ENCODE measurements at regions not wholly inside any gene's neighbourhood (a gene's known extent, or its start where the extent isn't known, plus 50 kb on each side); places are given as distances from the start of the nearest gene placed in this dataset.
"Not testable (repeated sequence)": the region's sequence is repeated elsewhere in the genome, so short reads cannot be mapped to it uniquely, and the experiment has no call there.

- H3K4me3 ChIP-seq (ENCODE audit: low read length) = no peak overlapping the region
- H3K9me3 ChIP-seq (ENCODE audit: control insufficient read depth, low read length) = no peaks in the 10 kb centered on the region
- DNase-seq (no peak), ATAC-seq (no peak)
- intact Hi-C loops (cut with DNase I) = no loop called here
- WGBS = 69% methylated on average over 3 of the region's 3 CpGs
- H3K27me3 ChIP-seq (ENCODE audit: control insufficient read depth, insufficient read depth) = no peaks in the 10 kb centered on the region
- H3K4me1 ChIP-seq (ENCODE audit: control insufficient read depth, insufficient read depth, low read length) = no peaks in the 10 kb centered on the region
- H3K27ac ChIP-seq (ENCODE audit: low read length) = no peak overlapping the region
These were observed 1106.0 kb downstream of the STIM2 start for GRCh38 chr4:27966664-27967063.

DNA sequence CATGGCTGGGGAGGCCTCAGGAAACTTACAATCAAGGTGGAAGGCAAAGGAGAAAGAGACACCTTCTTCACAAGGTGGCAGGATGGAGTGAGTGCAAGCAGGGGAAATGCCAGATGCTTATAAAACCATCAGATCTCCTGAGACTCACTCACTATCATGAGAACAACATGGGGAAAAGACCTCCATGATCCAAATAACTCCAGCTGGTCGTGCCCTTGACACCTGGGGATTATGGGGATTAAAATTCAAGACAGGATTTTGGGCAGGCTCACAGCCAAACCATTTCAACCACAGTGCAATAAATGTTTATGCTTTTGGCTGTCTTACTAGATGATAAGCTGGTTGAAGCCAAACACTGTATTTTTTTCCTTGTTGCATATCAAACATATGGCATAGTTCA is 1112.4 kb downstream of the STIM2 start:
- Histone ChIP-seq H3K4me1 (ENCODE audit: control insufficient read depth, insufficient read depth, low read length) (no peaks in the 10 kb centered on the region), H3K4me3 (ENCODE audit: low read length) (no peak overlapping the region), H3K27me3 (ENCODE audit: control insufficient read depth, insufficient read depth) (no peaks in the 10 kb centered on the region), H3K9me3 (ENCODE audit: control insufficient read depth, low read length) (no peaks in the 10 kb centered on the region), H3K27ac (ENCODE audit: low read length) (no peak overlapping the region)
- DNase-seq (no peak), ATAC-seq (no peak)
- WGBS = 55% methylated on average over 1 of the region's 1 CpG
- intact Hi-C loops (cut with DNase I) = no loop called here

DNA sequence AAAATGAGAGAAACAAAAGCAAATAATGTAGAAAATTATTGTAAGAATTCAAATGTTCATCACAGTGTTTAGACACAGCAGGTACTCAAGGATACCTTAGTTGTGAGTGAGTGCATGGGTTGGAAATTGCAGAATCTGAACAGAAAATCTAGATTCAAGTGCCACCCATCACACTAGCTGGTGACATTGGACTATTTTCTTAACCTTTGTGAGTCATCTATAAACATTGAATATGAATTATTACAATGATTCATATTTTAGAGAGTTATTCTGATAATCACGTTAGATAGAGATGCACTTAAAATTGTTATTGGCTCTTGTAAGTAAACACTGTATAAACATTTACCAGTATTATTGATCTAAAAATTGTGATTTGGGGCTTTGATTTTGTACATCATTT is 1113.1 kb downstream of the STIM2 start:
- H3K9me3 ChIP-seq (ENCODE audit: control insufficient read depth, low read length) = no peaks in the 10 kb centered on the region
- DNase-seq (no peak), ATAC-seq (no peak)
- WGBS = 68% methylated on average over 1 of the region's 1 CpG
- H3K4me1 ChIP-seq (ENCODE audit: control insufficient read depth, insufficient read depth, low read length) = no peaks in the 10 kb centered on the region
- no peak overlapping the region for H3K4me3 ChIP-seq (ENCODE audit: low read length)
- intact Hi-C loops (cut with DNase I) = no loop called here
- H3K27me3 ChIP-seq (ENCODE audit: control insufficient read depth, insufficient read depth) = no peaks in the 10 kb centered on the region
- H3K27ac ChIP-seq (ENCODE audit: low read length) = no peak overlapping the region

DNA sequence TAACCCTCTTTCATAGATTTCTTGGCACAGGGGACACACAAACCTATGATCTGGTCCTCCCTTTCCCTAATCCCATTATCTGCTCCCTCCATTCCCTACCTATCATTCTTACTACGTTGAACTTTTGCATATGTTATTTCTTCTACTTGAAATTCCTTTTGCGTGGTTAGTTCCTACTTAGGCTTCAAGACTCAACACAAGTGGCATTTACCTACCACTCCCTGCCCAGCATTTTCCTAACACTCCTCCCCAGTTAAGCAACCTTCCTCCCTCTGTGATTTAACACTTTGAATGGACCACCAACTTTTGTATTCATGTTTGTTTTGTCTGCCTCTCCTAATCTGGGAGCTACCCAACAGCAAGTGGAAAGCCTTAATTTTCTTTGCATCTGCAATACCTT is 1113.7 kb downstream of the STIM2 start:
- H3K4me1 ChIP-seq (ENCODE audit: control insufficient read depth, insufficient read depth, low read length) = no peaks in the 10 kb centered on the region
- WGBS = 71% methylated on average over 2 of the region's 2 CpGs
- DNase-seq (no peak), ATAC-seq (no peak)
- no peak overlapping the region for H3K27ac ChIP-seq (ENCODE audit: low read length)
- no peak overlapping the region for H3K4me3 ChIP-seq (ENCODE audit: low read length)
- H3K9me3 ChIP-seq (ENCODE audit: control insufficient read depth, low read length) = no peaks in the 10 kb centered on the region
- no peaks in the 10 kb centered on the region for H3K27me3 ChIP-seq (ENCODE audit: control insufficient read depth, insufficient read depth)
- intact Hi-C loops (cut with DNase I) = no loop called here

DNA sequence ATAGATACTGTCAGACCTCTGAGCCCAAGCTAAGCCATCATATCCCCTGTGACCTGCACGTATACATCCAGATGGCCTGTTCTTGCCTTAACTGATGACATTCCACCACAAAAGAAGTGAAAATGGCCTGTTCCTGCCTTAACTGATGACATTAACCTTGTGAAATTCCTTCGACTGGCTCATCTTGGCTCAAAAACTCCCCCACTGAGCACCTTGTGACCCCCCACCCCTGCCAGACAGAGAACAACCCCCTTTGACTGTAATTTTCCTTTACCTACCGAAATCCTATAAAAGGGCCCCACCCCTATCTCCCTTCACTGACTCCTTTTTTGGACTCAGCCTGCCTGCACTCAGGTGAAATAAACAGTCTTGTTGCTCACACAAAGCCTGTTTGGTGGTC is 1114.2 kb downstream of the STIM2 start:
- DNase-seq; H3K4me3 ChIP-seq (ENCODE audit: low read length); H3K27me3 ChIP-seq (ENCODE audit: control insufficient read depth, insufficient read depth); ATAC-seq; intact Hi-C loops (cut with DNase I); H3K9me3 ChIP-seq (ENCODE audit: control insufficient read depth, low read length); H3K4me1 ChIP-seq (ENCODE audit: control insufficient read depth, insufficient read depth, low read length); H3K27ac ChIP-seq (ENCODE audit: low read length): not testable (repeated sequence)
- WGBS = 74% methylated on average over 3 of the region's 3 CpGs

DNA sequence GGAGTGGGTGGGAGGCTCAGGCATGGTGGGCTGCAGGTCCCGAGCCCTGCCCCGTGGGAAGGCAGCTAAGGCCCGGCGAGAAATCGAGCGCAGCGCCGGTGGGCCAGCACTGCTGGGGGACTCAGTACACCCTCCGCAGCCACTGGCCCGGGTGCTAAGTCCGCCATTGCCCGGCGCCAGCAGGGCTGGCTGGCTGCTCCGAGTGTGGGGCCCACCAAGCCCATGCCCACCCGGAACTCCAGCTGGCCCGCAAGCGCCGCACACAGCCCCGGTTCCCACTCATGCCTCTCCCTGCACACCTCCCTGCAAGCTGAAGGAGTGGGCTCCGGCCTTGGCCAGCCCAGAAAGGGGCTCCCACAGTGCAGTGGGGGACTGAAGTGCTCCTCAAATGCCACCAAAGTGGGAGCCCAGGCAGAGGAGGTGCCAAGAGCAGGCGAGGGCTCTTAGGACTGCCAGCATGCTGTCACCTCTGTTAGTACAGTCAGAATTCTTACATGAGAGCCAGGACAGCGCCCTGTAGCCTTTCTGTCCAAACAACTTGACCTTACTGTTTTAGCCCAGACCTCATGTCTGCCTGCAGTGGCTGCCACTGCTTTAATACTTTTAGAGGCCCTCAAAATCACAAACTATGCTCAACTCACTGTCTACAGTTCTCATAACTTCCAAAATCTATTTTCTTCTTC is 1117.9 kb downstream of the STIM2 start:
- ATAC-seq (peak in 1 of 2 donors; percentile 56), DNase-seq (peak in 2 of 3 donors; percentile 30 to 47)
- 89% methylated on average over 13 of the region's 22 CpGs for WGBS
- H3K27ac ChIP-seq (ENCODE audit: low read length); intact Hi-C loops (cut with DNase I); H3K27me3 ChIP-seq (ENCODE audit: control insufficient read depth, insufficient read depth); H3K9me3 ChIP-seq (ENCODE audit: control insufficient read depth, low read length); H3K4me1 ChIP-seq (ENCODE audit: control insufficient read depth, insufficient read depth, low read length); H3K4me3 ChIP-seq (ENCODE audit: low read length): not testable (repeated sequence)

GRCh38 chr4:27985522-27985921 is 1124.9 kb downstream of the STIM2 start:
- H3K27ac ChIP-seq (ENCODE audit: low read length) = no peak overlapping the region
- no peaks in the 10 kb centered on the region for H3K4me1 ChIP-seq (ENCODE audit: control insufficient read depth, insufficient read depth, low read length)
- ATAC-seq (no peak), DNase-seq (no peak)
- no peaks in the 10 kb centered on the region for H3K9me3 ChIP-seq (ENCODE audit: control insufficient read depth, low read length)
- intact Hi-C loops (cut with DNase I) = no loop called here
- no peak overlapping the region for H3K4me3 ChIP-seq (ENCODE audit: low read length)
- no peaks in the 10 kb centered on the region for H3K27me3 ChIP-seq (ENCODE audit: control insufficient read depth, insufficient read depth)
- 89% methylated on average over 4 of the region's 4 CpGs for WGBS

GRCh38 chr4:27986476-27986875 is 1125.8 kb downstream of the STIM2 start:
- WGBS = 82% methylated on average over 1 of the region's 1 CpG
- Histone ChIP-seq H3K4me1 (ENCODE audit: control insufficient read depth, insufficient read depth, low read length) (no peaks in the 10 kb centered on the region), H3K27ac (ENCODE audit: low read length) (no peak overlapping the region), H3K4me3 (ENCODE audit: low read length) (no peak overlapping the region), H3K27me3 (ENCODE audit: control insufficient read depth, insufficient read depth) (no peaks in the 10 kb centered on the region), H3K9me3 (ENCODE audit: control insufficient read depth, low read length) (no peaks in the 10 kb centered on the region)
- no peak for ATAC-seq
- intact Hi-C loops (cut with DNase I) = no loop called here
- no peak for DNase-seq

GRCh38 chr4:28001698-28002097 is 1141.1 kb downstream of the STIM2 start:
- Histone ChIP-seq H3K4me3 (ENCODE audit: low read length) (no peak overlapping the region), H3K9me3 (ENCODE audit: control insufficient read depth, low read length) (no peaks in the 10 kb centered on the region), H3K27me3 (ENCODE audit: control insufficient read depth, insufficient read depth) (no peaks in the 10 kb centered on the region), H3K27ac (ENCODE audit: low read length) (no peak overlapping the region), H3K4me1 (ENCODE audit: control insufficient read depth, insufficient read depth, low read length) (no peaks in the 10 kb centered on the region)
- ATAC-seq = no peak
- no peak for DNase-seq
- intact Hi-C loops (cut with DNase I) = no loop called here
- WGBS = 86% methylated on average over 4 of the region's 4 CpGs

- no peak overlapping the region for H3K4me3 ChIP-seq (ENCODE audit: low read length)
- H3K4me1 ChIP-seq (ENCODE audit: control insufficient read depth, insufficient read depth, low read length) = no peaks in the 10 kb centered on the region
- DNase-seq (no peak), ATAC-seq (no peak)
- H3K9me3 ChIP-seq (ENCODE audit: control insufficient read depth, low read length) = no peaks in the 10 kb centered on the region
- H3K27me3 ChIP-seq (ENCODE audit: control insufficient read depth, insufficient read depth) = no peaks in the 10 kb centered on the region
- intact Hi-C loops (cut with DNase I) = no loop called here
- H3K27ac ChIP-seq (ENCODE audit: low read length) = no peak overlapping the region
These were observed 1143.9 kb downstream of the STIM2 start for GRCh38 chr4:28004520-28004919.

GRCh38 chr4:28006021-28006420 is 1145.4 kb downstream of the STIM2 start:
- no peaks in the 10 kb centered on the region for H3K4me1 ChIP-seq (ENCODE audit: control insufficient read depth, insufficient read depth, low read length)
- intact Hi-C loops (cut with DNase I) = no loop called here
- no peaks in the 10 kb centered on the region for H3K27me3 ChIP-seq (ENCODE audit: control insufficient read depth, insufficient read depth)
- no peak overlapping the region for H3K27ac ChIP-seq (ENCODE audit: low read length)
- no peaks in the 10 kb centered on the region for H3K9me3 ChIP-seq (ENCODE audit: control insufficient read depth, low read length)
- DNase-seq (no peak), ATAC-seq (no peak)
- WGBS = 94% methylated on average over 12 of the region's 12 CpGs
- no peak overlapping the region for H3K4me3 ChIP-seq (ENCODE audit: low read length)

- DNase-seq = no peak
These were observed 1147.1 kb downstream of the STIM2 start for GRCh38 chr4:28007693-28008092.

More at GRCh38 chr4:28007693-28008092, 1147.1 kb downstream of the STIM2 start:
- intact Hi-C loops (cut with DNase I) = no loop called here
- H3K27me3 ChIP-seq (ENCODE audit: control insufficient read depth, insufficient read depth) = no peaks in the 10 kb centered on the region
- H3K4me1 ChIP-seq (ENCODE audit: control insufficient read depth, insufficient read depth, low read length) = no peaks in the 10 kb centered on the region
- no peak overlapping the region for H3K4me3 ChIP-seq (ENCODE audit: low read length)
- H3K9me3 ChIP-seq (ENCODE audit: control insufficient read depth, low read length) = no peaks in the 10 kb centered on the region
- H3K27ac ChIP-seq (ENCODE audit: low read length) = no peak overlapping the region
- ATAC-seq = no peak
- WGBS = 42% methylated on average over 4 of the region's 4 CpGs
